H1 (cell line): ENCODE measurements at regions not wholly inside any gene's neighbourhood (a gene's known extent, or its start where the extent isn't known, plus 50 kb on each side); places are given as distances from the start of the nearest gene placed in this dataset.

Experiments
- TF ChIP-seq, protein P1 (sequence below): fragments of 300-600 bp; sonication (generic); IDR thresholded peaks from 2 replicates; pipeline ENCODE4 v1.7.1; 2012; ENCODE audit warnings: low read length, moderate library complexity, mild to moderate bottlenecking, inconsistent platforms; ENCODE audit not compliant: insufficient replicate concordance

DNA sequence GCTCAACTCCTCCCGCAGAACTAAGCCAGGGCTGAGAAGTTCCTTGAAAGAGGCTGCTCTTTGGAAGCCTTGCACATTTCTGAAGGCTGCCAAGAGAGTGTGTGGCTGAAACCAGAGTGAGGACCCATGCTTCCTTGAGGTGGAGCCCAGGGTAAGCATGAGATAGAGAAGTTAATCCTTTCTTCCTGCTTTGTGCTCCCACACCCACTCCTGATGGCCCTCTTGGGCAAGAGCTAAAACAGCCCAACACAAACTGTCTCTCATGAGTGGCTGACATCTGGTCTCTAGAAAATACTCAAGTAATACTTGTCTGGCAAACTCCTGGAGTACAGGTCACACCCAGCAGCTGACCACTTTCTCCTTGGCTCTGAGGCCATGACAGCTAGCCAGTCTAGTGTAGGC is 523.7 kb downstream of the INSC start (continued):
- TF ChIP-seq, protein P1, sequence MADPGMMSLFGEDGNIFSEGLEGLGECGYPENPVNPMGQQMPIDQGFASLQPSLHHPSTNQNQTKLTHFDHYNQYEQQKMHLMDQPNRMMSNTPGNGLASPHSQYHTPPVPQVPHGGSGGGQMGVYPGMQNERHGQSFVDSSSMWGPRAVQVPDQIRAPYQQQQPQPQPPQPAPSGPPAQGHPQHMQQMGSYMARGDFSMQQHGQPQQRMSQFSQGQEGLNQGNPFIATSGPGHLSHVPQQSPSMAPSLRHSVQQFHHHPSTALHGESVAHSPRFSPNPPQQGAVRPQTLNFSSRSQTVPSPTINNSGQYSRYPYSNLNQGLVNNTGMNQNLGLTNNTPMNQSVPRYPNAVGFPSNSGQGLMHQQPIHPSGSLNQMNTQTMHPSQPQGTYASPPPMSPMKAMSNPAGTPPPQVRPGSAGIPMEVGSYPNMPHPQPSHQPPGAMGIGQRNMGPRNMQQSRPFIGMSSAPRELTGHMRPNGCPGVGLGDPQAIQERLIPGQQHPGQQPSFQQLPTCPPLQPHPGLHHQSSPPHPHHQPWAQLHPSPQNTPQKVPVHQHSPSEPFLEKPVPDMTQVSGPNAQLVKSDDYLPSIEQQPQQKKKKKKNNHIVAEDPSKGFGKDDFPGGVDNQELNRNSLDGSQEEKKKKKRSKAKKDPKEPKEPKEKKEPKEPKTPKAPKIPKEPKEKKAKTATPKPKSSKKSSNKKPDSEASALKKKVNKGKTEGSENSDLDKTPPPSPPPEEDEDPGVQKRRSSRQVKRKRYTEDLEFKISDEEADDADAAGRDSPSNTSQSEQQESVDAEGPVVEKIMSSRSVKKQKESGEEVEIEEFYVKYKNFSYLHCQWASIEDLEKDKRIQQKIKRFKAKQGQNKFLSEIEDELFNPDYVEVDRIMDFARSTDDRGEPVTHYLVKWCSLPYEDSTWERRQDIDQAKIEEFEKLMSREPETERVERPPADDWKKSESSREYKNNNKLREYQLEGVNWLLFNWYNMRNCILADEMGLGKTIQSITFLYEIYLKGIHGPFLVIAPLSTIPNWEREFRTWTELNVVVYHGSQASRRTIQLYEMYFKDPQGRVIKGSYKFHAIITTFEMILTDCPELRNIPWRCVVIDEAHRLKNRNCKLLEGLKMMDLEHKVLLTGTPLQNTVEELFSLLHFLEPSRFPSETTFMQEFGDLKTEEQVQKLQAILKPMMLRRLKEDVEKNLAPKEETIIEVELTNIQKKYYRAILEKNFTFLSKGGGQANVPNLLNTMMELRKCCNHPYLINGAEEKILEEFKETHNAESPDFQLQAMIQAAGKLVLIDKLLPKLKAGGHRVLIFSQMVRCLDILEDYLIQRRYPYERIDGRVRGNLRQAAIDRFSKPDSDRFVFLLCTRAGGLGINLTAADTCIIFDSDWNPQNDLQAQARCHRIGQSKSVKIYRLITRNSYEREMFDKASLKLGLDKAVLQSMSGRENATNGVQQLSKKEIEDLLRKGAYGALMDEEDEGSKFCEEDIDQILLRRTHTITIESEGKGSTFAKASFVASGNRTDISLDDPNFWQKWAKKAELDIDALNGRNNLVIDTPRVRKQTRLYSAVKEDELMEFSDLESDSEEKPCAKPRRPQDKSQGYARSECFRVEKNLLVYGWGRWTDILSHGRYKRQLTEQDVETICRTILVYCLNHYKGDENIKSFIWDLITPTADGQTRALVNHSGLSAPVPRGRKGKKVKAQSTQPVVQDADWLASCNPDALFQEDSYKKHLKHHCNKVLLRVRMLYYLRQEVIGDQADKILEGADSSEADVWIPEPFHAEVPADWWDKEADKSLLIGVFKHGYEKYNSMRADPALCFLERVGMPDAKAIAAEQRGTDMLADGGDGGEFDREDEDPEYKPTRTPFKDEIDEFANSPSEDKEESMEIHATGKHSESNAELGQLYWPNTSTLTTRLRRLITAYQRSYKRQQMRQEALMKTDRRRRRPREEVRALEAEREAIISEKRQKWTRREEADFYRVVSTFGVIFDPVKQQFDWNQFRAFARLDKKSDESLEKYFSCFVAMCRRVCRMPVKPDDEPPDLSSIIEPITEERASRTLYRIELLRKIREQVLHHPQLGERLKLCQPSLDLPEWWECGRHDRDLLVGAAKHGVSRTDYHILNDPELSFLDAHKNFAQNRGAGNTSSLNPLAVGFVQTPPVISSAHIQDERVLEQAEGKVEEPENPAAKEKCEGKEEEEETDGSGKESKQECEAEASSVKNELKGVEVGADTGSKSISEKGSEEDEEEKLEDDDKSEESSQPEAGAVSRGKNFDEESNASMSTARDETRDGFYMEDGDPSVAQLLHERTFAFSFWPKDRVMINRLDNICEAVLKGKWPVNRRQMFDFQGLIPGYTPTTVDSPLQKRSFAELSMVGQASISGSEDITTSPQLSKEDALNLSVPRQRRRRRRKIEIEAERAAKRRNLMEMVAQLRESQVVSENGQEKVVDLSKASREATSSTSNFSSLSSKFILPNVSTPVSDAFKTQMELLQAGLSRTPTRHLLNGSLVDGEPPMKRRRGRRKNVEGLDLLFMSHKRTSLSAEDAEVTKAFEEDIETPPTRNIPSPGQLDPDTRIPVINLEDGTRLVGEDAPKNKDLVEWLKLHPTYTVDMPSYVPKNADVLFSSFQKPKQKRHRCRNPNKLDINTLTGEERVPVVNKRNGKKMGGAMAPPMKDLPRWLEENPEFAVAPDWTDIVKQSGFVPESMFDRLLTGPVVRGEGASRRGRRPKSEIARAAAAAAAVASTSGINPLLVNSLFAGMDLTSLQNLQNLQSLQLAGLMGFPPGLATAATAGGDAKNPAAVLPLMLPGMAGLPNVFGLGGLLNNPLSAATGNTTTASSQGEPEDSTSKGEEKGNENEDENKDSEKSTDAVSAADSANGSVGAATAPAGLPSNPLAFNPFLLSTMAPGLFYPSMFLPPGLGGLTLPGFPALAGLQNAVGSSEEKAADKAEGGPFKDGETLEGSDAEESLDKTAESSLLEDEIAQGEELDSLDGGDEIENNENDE = no peak
- TF ChIP-seq, all 59 proteins: peak for 0
